GM12873 (cell line): ENCODE measurements at regions not wholly inside any gene's neighbourhood (a gene's known extent, or its start where the extent isn't known, plus 50 kb on each side); places are given as distances from the start of the nearest gene placed in this dataset.
A peak's percentile ranks its signal among the peaks of the same experiment; 100 is the strongest.

Experiments used
- TF ChIP-seq, protein P1 (sequence below): IDR thresholded peaks from 2 replicates; pipeline ENCODE4 v1.5.1; 2012; ENCODE audit warnings: low read depth, mild to moderate bottlenecking, moderate library complexity, low read length, control low read depth; ENCODE audit not compliant: insufficient read depth; ENCODE audit errors: missing control alignments

DNA sequence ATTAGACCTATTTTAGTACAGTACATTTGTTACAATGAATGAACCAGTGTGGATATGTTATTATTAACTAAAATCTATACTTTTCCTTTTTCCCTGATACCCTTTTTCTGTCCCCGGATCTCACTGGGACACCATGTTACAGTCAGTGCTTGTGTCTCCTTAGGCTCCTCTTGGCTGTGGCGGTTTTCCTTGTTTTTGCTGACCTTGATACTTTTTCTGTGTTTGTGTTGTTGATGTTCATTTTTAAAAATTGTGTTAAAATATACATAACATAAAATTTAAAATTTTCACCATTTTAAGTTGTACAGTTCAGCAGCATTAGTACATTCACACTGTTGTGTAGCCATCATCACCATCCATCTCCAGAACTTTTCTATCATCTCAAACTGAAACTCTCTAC is 54.2 kb upstream of the OSBPL3 start:
- TF ChIP-seq, protein P1, sequence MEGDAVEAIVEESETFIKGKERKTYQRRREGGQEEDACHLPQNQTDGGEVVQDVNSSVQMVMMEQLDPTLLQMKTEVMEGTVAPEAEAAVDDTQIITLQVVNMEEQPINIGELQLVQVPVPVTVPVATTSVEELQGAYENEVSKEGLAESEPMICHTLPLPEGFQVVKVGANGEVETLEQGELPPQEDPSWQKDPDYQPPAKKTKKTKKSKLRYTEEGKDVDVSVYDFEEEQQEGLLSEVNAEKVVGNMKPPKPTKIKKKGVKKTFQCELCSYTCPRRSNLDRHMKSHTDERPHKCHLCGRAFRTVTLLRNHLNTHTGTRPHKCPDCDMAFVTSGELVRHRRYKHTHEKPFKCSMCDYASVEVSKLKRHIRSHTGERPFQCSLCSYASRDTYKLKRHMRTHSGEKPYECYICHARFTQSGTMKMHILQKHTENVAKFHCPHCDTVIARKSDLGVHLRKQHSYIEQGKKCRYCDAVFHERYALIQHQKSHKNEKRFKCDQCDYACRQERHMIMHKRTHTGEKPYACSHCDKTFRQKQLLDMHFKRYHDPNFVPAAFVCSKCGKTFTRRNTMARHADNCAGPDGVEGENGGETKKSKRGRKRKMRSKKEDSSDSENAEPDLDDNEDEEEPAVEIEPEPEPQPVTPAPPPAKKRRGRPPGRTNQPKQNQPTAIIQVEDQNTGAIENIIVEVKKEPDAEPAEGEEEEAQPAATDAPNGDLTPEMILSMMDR = no peak

DNA sequence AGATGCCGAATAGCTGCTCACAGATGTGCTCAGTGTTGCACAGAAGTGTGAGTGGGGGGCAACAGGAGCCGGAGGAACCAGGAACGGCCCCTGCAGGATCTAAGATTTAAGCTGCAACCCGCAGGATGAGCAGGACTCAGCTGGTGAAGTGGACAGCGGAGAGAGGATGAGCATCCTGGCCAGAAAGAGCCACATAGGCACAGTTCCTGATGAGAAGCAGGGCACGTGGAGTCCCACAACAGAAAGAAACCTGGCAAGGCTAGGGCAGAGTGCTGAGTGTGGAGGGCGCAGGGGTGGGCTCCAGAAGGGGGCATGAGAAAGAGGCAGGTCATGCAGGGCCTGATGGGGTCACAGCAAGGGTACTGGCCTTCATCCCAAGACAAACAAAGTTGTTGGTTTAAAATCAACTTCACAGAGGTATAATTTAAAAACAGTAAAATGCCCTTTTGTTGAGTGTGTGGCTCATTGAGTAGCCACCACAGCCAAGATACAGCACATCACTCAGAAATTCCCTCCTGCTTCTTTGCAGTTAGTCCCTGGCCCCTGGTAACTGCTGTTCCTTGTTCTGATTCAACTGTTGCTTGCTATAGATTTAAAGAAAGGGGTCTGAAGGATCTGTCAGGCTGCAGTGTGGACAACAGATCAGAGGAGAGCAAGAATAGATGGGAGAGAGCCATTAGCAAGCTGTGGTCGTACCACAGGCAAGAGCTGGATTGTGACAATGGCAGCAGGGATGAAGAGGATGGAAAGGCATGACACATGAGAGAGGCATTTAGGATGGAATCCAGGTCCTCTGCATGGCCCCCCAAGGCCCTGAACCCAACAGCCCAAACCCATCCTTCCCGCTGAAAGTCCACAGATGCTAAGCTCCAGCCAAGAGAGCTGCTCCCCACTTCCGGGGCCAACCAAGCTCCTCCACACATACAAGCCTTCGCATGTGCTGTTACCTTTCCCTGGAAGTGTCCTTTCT is 53.1 kb upstream of the OSBPL3 start:
- TF ChIP-seq, protein P1 = no peak

DNA sequence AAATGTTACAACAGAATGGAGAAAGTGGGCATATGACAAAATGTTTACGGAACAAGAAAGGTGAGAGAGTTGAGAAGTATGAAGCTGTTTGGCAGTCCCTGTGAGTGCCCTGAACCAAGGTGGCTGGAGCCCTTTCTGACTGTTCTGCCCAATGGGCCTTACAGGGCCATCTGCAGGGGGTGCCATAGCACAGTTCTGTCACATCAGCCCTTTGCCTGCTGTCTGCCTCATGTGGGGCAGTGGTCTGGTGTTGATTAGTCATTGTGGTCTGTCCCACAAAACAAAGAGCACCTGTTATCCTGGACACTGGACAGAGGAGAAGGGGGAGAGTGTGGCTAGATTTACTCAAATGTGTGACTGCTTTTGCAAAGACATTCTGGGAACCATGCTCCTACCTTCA is 51.5 kb upstream of the OSBPL3 start:
- TF ChIP-seq, protein P1 = peak; percentile 36

DNA sequence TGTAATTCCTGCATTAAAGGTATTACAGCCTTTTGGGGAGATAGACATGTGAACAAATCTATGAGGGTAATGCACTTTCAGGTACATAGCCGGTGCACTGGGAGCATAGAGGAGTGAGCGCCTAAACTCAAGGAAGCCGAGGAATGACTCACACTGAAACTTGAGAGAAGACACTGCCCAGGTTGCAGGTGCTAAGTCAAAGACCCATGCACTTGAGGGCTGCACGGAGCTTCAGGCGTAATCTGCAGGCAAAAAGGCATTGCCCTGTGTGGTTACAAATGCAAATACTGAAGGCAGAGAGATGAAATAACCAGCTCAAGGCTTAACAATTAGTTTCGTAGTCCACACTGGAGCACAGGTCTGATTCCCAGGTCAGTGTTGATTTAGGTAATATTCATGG is 51.0 kb upstream of the OSBPL3 start:
- TF ChIP-seq, protein P1 = no peak
